Left forelimb (tissue), 1 donor: ENCODE measurements at regions not wholly inside any gene's neighbourhood (a gene's known extent, or its start where the extent isn't known, plus 50 kb on each side); places are given as distances from the start of the nearest gene placed in this dataset.
"Not testable (repeated sequence)": the region's sequence is repeated elsewhere in the genome, so short reads cannot be mapped to it uniquely, and the experiment has no call there.

Experiments
- DNase-seq: peaks from one replicate; pipeline ENCODE4 v3.0.0-alpha.2; 2018; ENCODE audit warnings: low spot score

DNA sequence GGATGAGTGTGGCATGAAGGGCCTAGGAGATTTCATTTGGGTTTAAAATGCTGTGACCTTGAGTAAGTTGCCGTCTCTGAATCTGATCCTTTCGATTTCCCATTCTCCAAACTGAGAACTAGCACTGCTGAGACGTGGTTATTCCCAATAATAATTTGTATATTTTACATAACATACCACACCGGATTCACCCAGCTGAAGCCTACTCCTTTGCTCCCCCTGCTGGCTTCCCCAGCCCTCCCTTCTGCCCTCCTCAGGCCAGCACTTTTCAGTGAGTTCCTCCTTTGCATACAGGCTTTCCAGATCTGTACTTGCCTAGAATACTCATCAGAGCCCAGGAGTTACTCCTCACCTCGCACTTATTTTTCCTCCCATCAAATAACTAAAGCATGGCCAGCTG lies 255.1 kb downstream of the OR4F29 start:
- DNase-seq, result not testable (repeated sequence)

DNA sequence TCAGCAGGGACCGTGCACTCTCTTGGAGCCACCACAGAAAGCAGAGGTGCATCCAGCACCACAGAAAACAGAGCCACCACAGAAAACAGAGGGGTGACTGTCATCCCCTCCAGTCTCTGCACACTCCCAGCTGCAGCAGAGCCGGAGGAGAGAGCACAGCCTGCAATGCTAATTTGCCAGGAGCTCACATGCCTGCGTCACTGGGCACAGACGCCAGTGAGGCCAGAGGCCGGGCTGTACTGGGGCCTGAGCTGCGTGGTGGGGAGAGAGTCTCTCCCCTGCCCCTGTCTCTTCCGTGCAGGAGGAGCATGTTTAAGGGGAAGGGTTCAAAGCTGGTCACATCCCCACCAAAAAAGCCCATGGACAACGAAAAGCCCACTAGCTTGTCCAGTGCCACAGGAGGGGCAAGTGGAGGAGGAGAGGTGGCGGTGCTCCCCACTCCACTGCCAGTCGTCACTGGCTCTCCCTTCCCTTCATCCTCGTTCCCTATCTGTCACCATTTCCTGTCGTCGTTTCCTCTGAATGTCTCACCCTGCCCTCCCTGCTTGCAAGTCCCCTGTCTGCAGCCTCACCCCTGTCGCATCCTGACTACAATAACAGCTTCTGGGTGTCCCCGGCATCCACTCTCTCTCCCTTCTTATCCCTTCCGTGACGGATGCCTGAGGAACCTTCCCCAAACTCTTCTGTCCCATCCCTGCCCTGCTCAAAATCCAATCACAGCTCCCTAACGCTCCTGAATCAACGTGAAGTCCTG lies 260.0 kb downstream of the OR4F29 start:
- DNase-seq, result peak; percentile 66

DNA sequence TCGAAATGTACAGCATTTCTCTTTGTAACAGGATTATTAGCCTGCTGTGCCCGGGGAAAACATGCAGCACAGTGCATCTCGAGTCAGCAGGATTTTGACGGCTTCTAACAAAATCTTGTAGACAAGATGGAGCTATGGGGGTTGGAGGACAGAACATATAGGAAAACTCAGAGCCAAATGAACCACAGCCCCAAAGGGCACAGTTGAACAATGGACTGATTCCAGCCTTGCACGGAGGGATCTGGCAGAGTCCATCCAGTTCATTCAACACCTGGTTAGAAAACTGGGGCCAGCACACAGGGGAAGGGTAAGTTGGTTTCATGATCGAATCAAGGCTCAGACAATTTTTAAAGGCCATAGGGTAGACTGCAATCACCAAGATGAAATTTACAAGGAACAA lies 260.8 kb downstream of the OR4F29 start:
- DNase-seq, result not testable (repeated sequence)

DNA sequence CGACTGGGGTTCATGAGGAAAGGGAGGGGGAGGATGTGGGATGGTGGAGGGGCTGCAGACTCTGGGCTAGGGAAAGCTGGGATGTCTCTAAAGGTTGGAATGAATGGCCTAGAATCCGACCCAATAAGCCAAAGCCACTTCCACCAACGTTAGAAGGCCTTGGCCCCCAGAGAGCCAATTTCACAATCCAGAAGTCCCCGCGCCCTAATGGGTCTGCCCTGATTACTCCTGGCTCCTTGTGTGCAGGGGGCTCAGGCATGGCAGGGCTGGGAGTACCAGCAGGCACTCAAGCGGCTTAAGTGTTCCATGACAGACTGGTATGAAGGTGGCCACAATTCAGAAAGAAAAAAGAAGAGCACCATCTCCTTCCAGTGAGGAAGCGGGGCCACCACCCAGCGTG lies 261.6 kb downstream of the OR4F29 start:
- DNase-seq, result not testable (repeated sequence)

DNA sequence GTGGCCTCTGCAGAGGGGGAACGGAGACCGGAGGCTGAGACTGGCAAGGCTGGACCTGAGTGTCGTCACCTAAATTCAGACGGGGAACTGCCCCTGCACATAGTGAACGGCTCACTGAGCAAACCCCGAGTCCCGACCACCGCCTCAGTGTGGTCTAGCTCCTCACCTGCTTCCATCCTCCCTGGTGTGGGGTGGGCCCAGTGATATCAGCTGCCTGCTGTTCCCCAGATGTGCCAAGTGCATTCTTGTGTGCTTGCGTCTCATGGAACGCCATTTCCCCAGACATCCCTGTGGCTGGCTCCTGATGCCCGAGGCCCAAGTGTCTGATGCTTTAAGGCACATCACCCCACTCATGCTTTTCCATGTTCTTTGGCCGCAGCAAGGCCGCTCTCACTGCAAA lies 262.2 kb downstream of the OR4F29 start:
- not testable (repeated sequence) for DNase-seq

DNA sequence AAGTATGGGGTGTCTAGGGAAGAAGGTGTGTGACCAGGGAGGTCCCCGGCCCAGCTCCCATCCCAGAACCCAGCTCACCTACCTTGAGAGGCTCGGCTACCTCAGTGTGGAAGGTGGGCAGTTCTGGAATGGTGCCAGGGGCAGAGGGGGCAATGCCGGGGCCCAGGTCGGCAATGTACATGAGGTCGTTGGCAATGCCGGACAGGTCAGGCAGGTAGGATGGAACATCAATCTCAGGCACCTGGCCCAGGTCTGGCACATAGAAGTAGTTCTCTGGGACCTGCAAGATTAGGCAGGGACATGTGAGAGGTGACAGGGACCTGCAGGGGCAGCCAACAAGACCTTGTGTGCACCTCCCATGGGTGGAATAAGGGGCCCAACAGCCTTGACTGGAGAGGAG lies 264.2 kb downstream of the OR4F29 start:
- not testable (repeated sequence) for DNase-seq

DNA sequence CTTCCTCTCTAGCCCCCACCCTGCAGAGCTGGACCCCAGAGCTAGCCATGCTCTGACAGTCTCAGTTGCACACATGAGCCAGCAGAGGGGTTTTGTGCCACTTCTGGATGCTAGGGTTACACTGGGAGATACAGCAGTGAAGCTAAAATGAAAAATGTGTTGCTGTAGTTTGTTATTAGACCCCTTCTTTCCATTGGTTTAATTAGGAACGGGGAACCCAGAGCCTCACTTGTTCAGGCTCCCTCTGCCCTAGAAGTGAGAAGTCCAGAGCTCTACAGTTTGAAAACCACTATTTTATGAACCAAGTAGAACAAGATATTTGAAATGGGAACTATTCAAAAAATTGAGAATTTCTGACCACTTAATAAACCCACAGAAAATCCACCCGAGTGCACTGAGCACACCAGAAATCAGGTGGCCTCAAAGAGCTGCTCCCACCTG lies 264.8 kb downstream of the OR4F29 start:
- not testable (repeated sequence) for DNase-seq

DNA sequence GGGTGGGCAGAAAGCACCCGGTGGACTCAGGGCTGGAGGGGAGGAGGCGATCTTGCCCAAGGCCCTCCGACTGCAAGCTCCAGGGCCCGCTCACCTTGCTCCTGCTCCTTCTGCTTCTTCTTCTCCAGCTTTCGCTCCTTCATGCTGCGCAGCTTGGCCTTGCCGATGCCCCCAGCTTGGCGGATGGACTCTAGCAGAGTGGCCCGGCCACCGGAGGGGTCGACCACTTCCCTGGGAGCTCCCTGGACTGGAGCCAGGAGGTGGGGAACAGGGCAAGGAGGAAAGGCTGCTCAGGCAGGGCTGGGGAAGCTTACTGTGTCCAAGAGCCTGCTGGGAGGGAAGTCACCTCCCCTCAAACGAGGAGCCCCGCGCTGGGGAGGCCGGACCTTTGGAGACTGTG lies 265.3 kb downstream of the OR4F29 start:
- DNase-seq, result not testable (repeated sequence)

DNA sequence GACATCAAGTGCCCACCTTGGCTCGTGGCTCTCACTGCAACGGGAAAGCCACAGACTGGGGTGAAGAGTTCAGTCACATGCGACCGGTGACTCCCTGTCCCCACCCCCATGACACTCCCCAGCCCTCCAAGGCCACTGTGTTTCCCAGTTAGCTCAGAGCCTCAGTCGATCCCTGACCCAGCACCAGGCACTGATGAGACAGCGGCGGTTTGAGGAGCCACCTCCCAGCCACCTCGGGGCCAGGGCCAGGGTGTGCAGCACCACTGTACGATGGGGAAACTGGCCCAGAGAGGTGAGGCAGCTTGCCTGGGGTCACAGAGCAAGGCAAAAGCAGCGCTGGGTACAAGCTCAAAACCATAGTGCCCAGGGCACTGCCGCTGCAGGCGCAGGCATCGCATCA lies 266.0 kb downstream of the OR4F29 start:
- DNase-seq, result not testable (repeated sequence)

DNA sequence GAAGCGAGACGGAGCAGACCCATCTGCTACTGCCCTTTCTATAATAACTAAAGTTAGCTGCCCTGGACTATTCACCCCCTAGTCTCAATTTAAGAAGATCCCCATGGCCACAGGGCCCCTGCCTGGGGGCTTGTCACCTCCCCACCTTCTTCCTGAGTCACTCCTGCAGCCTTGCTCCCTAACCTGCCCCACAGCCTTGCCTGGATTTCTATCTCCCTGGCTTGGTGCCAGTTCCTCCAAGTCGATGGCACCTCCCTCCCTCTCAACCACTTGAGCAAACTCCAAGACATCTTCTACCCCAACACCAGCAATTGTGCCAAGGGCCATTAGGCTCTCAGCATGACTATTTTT lies 267.2 kb downstream of the OR4F29 start:
- not testable (repeated sequence) for DNase-seq

DNA sequence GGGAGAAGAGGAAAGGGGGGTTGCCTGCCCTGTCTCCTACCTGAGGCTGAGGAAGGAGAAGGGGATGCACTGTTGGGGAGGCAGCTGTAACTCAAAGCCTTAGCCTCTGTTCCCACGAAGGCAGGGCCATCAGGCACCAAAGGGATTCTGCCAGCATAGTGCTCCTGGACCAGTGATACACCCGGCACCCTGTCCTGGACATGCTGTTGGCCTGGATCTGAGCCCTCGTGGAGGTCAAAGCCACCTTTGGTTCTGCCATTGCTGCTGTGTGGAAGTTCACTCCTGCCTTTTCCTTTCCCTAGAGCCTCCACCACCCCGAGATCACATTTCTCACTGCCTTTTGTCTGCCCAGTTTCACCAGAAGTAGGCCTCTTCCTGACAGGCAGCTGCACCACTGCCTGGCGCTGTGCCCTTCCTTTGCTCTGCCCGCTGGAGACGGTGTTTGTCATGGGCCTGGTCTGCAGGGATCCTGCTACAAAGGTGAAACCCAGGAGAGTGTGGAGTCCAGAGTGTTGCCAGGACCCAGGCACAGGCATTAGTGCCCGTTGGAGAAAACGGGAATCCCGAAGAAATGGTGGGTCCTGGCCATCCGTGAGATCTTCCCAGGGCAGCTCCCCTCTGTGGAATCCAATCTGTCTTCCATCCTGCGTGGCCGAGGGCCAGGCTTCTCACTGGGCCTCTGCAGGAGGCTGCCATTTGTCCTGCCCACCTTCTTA lies 267.7 kb downstream of the OR4F29 start:
- DNase-seq, result not testable (repeated sequence)

DNA sequence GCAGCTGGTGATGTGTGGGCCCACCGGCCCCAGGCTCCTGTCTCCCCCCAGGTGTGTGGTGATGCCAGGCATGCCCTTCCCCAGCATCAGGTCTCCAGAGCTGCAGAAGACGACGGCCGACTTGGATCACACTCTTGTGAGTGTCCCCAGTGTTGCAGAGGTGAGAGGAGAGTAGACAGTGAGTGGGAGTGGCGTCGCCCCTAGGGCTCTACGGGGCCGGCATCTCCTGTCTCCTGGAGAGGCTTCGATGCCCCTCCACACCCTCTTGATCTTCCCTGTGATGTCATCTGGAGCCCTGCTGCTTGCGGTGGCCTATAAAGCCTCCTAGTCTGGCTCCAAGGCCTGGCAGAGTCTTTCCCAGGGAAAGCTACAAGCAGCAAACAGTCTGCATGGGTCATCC lies 268.4 kb downstream of the OR4F29 start:
- not testable (repeated sequence) for DNase-seq

DNA sequence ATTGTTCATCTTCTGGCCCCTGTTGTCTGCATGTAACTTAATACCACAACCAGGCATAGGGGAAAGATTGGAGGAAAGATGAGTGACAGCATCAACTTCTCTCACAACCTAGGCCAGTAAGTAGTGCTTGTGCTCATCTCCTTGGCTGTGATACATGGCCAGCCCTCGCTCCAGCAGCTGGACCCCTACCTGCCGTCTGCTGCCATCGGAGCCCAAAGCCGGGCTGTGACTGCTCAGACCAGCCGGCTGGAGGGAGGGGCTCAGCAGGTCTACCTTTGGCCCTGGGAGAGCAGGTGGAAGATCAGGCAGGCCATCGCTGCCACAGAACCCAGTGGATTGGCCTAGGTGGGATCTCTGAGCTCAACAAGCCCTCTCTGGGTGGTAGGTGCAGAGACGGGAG lies 268.8 kb downstream of the OR4F29 start:
- not testable (repeated sequence) for DNase-seq

DNA sequence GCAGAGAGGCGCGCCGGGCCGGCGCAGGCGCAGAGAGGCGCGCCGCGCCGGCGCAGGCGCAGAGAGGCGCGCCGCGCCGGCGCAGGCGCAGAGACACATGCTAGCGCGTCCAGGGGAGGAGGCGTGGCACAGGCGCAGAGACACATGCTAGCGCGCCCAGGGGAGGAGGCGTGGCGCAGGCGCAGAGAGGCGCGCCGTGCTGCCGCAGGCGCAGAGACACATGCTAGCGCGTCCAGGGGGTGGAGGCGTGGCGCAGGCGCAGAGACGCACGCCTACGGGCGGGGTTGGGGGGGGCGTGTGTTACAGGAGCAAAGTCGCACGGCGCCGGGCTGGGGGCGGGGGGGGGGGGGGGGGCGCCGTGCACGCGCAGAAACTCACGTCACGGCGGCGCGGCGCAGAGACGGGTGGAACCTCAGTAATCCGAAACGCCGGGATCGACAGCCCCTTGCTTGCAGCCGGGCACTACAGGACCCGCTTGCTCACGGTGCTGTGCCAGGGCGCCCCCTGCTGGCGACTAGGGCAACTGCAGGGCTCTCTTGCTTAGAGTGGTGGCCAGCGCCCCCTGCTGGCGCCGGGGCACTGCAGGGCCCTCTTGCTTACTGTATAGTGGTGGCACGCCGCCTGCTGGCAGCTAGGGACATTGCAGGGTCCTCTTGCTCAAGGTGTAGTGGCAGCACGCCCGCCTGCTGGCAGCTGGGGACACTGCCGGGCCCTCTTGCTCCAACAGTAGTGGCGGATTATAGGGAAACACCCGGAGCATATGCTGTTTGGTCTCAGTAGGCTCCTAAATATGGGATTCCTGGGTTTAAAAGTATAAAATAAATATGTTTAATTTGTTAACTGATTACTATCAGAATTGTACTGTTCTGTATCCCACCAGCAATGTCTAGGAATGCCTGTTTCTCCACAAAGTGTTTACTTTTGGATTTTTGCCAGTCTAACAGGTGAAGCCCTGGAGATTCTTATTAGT lies 269.9 kb downstream of the OR4F29 start:
- DNase-seq, result peak; percentile 70

DNA sequence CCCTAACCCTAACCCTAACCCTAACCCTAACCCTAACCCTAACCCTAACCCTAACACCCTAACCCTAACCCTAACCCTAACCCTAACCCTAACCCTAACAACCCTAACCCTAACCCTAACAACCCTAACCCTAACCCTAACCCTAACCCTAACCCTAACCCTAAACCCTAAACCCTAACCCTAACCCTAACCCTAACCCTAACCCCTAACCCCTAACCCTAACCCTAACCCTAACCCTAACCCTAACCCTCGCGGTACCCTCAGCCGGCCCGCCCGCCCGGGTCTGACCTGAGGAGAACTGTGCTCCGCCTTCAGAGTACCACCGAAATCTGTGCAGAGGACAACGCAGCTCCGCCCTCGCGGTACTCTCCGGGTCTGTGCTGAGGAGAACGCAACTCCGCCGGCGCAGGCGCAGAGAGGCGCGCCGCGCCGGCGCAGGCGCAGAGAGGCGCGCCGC lies 270.7 kb downstream of the OR4F29 start:
- peak; percentile 41 for DNase-seq

DNA sequence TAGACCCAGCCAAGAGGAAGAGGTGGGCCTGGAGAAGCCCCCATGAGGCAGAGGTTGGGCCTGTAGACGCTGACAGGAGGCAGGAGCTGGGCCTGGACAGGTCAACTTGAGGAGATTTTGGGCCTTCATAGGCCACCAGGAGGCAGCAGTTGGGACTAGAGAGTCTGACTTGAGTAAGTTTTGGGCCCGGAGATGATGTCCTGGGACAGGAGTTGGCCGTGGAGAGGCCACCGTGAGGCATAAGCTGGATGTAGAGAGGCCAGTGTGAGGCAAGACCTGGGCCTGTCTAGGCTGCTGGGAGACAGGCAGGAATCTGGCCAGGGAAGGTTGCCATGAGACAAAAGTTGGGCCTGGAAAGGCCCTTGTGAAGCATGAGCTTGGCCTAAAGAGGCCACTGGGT lies 312.6 kb downstream of the OR4F29 start:
- not testable (repeated sequence) for DNase-seq

DNA sequence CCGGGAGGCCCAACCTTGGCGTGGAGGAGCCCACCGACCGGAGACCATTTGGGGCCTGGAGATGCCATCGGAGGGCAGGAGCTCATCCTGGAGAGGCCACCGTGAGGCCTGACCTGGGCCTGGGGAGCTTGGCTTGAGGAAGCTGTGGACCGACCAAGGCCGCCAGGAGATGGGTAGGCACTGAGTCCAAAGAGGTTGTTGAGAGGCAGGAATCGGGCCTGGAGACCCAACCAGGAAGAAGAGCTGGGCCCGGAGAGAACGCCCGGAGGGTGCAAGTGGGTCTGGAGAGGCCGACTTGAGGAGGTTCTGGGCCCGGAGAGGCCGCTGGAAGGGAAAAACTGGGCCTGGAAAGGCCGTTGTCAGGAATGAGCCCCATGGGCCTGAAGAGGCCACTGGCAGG lies 313.8 kb downstream of the OR4F29 start:
- DNase-seq, result not testable (repeated sequence)

DNA sequence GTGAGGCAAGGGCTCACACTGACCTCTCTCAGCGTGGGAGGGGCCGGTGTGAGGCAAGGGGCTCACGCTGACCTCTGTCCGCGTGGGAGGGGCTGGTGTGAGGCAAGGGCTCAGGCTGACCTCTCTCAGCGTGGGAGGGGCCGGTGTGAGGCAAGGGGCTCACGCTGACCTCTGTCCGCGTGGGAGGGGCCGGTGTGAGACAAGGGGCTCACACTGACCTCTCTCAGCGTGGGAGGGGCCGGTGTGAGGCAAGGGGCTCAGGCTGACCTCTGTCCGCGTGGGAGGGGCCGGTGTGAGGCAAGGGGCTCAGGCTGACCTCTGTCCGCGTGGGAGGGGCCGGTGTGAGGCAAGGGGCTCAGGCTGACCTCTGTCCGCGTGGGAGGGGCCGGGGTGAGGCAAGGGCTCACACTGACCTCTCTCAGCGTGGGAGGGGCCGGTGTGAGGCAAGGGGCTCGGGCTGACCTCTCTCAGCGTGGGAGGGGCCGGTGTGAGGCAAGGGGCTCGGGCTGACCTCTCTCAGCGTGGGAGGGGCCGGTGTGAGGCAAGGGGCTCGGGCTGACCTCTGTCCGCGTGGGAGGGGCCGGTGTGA lies 315.0 kb downstream of the OR4F29 start:
- not testable (repeated sequence) for DNase-seq

DNA sequence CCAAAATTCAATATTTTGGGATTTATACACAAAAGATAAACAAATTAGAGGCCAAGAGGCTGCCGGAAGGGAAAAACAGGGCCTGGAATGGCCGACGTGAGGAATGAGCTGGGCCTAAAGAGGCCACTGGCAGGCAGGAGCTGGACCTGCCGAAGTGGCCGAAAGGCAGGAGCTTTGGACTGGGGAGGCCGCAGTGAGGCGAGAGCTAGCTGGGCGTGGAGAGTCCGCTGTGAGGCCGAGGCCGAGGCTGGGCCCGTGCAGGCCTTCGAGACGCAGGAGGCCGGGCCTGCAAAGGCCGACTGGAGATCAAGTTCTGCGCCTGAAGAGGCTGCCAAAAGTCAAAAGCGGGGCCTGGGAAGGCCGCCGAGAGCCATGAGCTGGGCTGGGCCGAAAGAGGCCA lies 316.5 kb downstream of the OR4F29 start:
- not testable (repeated sequence) for DNase-seq

DNA sequence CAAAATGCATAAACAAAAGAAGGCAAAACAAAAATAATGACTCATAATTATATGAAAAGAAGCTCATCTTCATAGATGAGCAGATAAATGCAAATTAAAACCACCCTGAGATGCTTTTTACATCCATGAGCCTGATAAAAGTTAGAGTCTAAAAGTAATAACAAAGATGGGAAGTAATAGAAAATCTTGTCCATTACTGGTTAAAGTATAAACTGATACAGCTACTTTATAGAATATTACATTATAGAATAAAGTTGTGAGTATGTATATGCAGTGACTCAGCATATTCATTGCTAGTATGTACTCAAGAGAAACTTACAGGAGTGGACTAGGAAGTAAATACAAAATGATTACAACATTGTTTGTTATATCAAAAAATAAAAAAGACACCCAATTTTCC lies 333.0 kb downstream of the OR4F29 start:
- DNase-seq, result not testable (repeated sequence)

DNA sequence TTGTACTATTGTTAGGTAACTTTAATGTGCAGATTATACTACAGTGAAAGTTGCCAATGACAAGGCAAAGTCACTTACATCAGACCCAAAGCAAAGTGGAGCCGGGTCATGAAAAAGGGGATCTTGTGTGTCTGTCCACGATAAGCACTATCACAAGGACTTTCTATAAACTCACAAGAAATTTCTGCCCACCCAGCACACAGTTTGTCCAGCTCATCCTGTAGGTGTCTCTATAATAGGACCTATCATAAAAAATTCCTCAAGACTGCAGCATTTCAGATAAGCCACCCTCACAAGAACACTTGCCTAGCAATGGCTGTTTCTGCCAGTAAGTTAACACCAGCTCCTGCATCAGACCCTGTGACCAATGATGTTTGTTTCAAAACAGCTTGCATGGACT lies 335.9 kb downstream of the OR4F29 start:
- not testable (repeated sequence) for DNase-seq

DNA sequence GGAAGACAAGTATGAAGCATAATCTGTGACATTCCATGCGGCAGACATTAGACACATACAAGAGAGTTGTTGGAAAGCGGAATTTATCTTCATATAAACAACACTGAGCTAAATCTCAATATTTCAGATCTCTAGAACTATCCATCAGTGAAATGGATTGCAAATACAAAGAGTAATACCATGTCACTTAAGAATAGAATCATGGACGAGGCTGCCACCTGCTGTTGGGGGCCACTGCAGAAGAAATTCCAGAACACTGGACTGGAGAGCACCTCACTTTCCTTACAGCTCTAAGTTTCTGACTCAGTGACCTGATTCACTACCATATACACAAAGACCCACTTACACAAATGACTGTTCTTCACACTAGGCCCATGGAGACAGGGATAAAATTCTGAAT lies 346.7 kb downstream of the OR4F29 start:
- DNase-seq, result not testable (repeated sequence)
